ENCODE measurements at regions not wholly inside any gene's neighbourhood (a gene's known extent, or its start where the extent isn't known, plus 50 kb on each side); places are given as distances from the start of the nearest gene placed in this dataset.

DNA sequence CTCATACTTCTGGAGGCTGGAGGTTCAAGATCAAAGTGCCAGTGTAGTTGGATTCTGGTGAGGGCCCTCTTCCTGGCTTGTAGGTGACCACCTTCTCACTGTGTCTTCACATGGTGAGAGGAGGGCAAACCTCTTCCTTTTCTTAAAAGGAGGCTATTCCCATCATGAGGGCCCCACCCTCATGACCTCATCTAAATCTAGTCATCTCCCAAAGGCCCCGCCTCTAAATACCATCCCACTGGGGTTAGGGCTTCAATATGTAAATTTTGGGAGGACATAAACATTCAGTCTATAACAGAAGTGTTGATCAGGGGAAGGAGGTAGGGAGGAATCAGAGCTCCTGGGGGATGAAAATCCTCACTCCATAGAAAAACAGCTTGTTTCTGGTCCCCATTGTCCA lies 60.8 kb upstream of the DIPK2B start:
- no peak for DNase-seq

DNA sequence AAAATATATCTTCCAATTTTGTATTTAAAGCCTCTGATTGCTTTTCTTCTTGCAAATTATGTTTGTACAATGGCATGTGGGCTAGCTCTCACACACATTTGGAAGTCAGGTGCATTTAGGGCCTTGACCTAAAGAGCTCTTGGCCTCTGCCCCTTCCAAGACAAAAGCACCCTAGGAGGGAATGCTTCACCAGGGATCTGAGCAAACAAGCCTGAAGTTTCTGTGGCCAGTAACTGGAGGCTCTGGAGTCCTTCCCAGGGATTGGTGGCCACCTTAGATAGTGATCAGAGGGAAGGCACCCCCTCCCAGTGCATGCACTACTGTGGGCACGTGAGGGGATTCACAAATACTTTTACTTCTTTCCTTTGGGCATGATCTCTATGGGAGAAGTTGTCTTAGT lies 60.3 kb upstream of the DIPK2B start:
- no peak for DNase-seq

DNA sequence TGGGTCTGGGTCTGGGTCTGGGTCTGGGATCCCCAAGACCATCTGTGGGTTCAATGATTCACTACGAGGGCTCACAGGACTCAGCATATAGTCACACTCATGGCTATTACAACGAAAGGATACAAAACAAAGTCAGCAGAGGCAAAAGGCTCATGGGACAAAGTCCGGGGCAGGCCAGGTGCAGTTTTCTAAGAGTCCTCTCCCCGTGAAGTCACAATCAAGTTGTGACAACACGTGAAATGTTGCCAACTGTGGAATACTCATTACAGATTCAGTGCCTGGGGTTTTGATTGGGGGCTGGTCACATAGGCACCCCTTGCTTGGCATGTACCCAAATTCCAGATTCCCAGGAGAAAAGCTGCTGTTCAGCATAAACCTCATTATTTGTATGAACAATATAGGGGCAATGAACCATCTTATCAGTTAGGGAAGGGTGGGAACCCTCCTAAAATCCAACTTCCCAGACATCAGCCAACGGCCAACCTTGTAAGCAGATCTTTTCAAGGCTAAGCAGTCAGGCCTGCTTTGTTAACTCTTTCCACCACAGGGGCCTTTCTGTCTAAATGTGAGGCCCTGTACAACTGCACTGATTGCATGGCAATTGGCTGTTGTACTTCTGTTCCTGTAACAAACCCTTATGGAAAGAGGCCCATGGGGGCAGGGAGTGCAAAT lies 58.2 kb upstream of the DIPK2B start:
- DNase-seq, result no peak
